Loucy (cell line): ENCODE measurements at regions not wholly inside any gene's neighbourhood (a gene's known extent, or its start where the extent isn't known, plus 50 kb on each side); places are given as distances from the start of the nearest gene placed in this dataset.

Experiments used
- H2AFZ ChIP-seq: fragments of 200-600 bp; sonication (generic); 2 replicates; pipeline ENCODE4 v1.6.0; 2016; ENCODE audit warnings: antibody characterized with exemption, mild to moderate bottlenecking, low read length, moderate library complexity
- H3F3A ChIP-seq: fragments of 200-600 bp; 2 replicates; pipeline ENCODE4 v1.6.0; 2016; ENCODE audit warnings: antibody characterized with exemption, low read depth, mild to moderate bottlenecking
- H3K27me3 ChIP-seq: fragments of 200-600 bp; sonication (generic); 2 replicates; pipeline ENCODE4 v1.6.1; 2014; ENCODE audit warnings: low read length, mild to moderate bottlenecking; ENCODE audit not compliant: insufficient read depth, poor library complexity, severe bottlenecking
- H3K36me3 ChIP-seq: fragments of 200-600 bp; sonication (generic); 2 replicates; pipeline ENCODE4 v1.6.1; 2016; ENCODE audit warnings: low read length; ENCODE audit not compliant: insufficient read depth
- H3K4me1 ChIP-seq: fragments of 200-600 bp; sonication (generic); 2 replicates; pipeline ENCODE4 v1.5.1; 2014; ENCODE audit warnings: low read length, mild to moderate bottlenecking; ENCODE audit not compliant: insufficient read depth, poor library complexity, severe bottlenecking
- H3K4me2 ChIP-seq: fragments of 200-600 bp; sonication (generic); 2 replicates; pipeline ENCODE4 v1.6.0; 2014; ENCODE audit warnings: antibody characterized with exemption, low read length, low read depth, mild to moderate bottlenecking; ENCODE audit not compliant: poor library complexity, severe bottlenecking
- H3K4me3 ChIP-seq: fragments of 200-600 bp; sonication (generic); 2 replicates; pipeline ENCODE4 v1.5.1; 2014; ENCODE audit warnings: low read length, mild to moderate bottlenecking, mixed read lengths; ENCODE audit not compliant: poor library complexity, severe bottlenecking
- H3K79me2 ChIP-seq: fragments of 200-600 bp; sonication (generic); 2 replicates; pipeline ENCODE4 v1.6.1; 2014; ENCODE audit warnings: low read length; ENCODE audit not compliant: insufficient read depth
- H3K9ac ChIP-seq: fragments of 200-600 bp; sonication (generic); 2 replicates; pipeline ENCODE4 v1.6.0; 2014; ENCODE audit warnings: mild to moderate bottlenecking, low read depth, low read length, moderate library complexity; ENCODE audit not compliant: poor library complexity, severe bottlenecking
- H3K9me2 ChIP-seq: fragments of 200-600 bp; sonication (generic); replicated peaks from 2 replicates; pipeline ENCODE4 v1.6.1; 2016; ENCODE audit warnings: low read depth, low read length, mixed read lengths
- H3K9me3 ChIP-seq: fragments of 200-600 bp; sonication (generic); 2 replicates; pipeline ENCODE4 v1.6.1; 2014; ENCODE audit warnings: mild to moderate bottlenecking, antibody characterized with exemption, low read length, low read depth; ENCODE audit not compliant: insufficient read depth
- H4K20me1 ChIP-seq: fragments of 200-600 bp; sonication (generic); 2 replicates; pipeline ENCODE4 v1.6.0; 2014; ENCODE audit warnings: antibody characterized with exemption, low read length, mild to moderate bottlenecking; ENCODE audit not compliant: insufficient read depth, poor library complexity, severe bottlenecking
- CTCF ChIP-seq: fragments of 200-600 bp; sonication (generic); conservative IDR thresholded peaks from 2 replicates; pipeline ENCODE4 v1.5.1; 2014; ENCODE audit warnings: mild to moderate bottlenecking, antibody characterized with exemption, low read length
- EZH2phosphoT487 ChIP-seq: fragments of 200-600 bp; IDR thresholded peaks from 2 replicates; pipeline ENCODE4 v1.6.1; 2018; ENCODE audit warnings: antibody characterized with exemption, mild to moderate bottlenecking, moderate library complexity, borderline replicate concordance

- H3K9me2 ChIP-seq, result no peaks in the 10 kb centered on the region
- H3K79me2 ChIP-seq, result no peaks in the 10 kb centered on the region
- no peaks in the 10 kb centered on the region for H3K9me3 ChIP-seq
- no peaks in the 10 kb centered on the region for H3K36me3 ChIP-seq
- TF ChIP-seq EZH2phosphoT487 (no peak), CTCF (no peak)
- no peaks in the 10 kb centered on the region for H3F3A ChIP-seq
- H3K27me3 ChIP-seq, result no peaks in the 10 kb centered on the region
- no peak overlapping the region for H3K9ac ChIP-seq
- no peak overlapping the region for H3K4me2 ChIP-seq
- H4K20me1 ChIP-seq, result no peaks in the 10 kb centered on the region
- no peaks in the 10 kb centered on the region for H3K4me1 ChIP-seq
- no peak overlapping the region for H2AFZ ChIP-seq
- no peak overlapping the region for H3K4me3 ChIP-seq
These were observed 72.5 kb downstream of the ACKR3 start for GRCh38 chr2:236642125-236642524.

DNA sequence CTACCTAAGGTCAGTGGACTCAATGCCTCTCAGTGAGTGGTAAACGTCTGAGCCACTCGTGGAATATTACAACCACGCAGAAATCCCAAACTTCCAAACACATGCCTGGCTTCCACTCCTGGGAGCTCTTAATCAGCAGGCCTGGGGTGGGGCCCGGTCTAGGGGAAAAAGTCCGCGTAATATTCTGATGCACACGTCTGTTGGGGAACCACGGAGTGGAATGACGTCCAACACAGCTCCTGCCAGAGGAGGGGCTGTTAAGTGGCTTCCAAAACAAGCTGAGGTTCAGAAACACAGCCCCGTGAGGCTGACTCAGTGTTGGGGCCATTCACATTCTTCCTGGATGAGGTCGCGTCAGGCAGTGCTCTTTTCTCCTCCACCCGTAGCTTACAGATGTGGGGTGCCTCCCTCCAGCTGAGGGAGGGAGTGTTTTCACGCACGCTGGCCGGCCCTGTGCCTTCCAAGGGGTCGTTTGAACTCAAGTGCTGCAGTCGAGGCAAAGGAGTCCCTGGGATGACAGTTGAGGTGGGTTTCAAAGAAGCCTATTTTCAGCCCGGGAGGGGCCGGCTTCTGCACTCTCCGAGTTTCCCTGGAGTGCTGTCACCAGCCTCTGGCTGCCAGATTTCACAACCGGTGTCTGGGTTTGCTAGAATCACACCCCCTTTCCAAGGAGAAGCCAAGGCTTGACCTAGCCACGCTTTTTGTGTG lies 73.1 kb downstream of the ACKR3 start:
- no peaks in the 10 kb centered on the region for H3K27me3 ChIP-seq
- H3K4me2 ChIP-seq, result no peak overlapping the region

DNA sequence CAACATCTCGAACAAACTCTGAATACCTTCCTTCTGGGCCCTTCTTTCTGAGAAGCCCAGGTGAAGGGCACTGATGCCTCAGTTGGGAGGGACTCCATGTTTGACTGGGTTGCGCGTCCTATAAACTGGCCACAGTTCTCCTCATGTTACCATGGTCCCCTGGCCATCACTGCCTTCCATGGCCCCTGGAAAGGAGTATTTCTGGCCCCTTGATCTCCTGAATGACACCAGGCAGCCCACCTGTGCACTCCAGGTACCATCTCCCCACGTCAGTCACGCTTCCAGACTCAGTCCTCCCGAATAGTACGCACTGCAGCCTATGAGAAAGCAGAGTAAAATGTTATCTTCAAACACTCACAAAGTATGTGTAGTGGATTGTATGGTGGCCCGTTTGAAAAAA lies 73.9 kb downstream of the ACKR3 start:
- H3K36me3 ChIP-seq, result no peaks in the 10 kb centered on the region
- H3K4me3 ChIP-seq, result no peak overlapping the region
- no peaks in the 10 kb centered on the region for H3K79me2 ChIP-seq
- no peak for TF ChIP-seq CTCF
- no peak for TF ChIP-seq EZH2phosphoT487
- no peak overlapping the region for H3K9ac ChIP-seq
- H3F3A ChIP-seq, result no peaks in the 10 kb centered on the region
- no peaks in the 10 kb centered on the region for H3K4me1 ChIP-seq
- no peak overlapping the region for H3K4me2 ChIP-seq
- no peaks in the 10 kb centered on the region for H3K9me3 ChIP-seq
- H3K9me2 ChIP-seq, result no peaks in the 10 kb centered on the region
- H2AFZ ChIP-seq, result no peak overlapping the region
- H4K20me1 ChIP-seq, result no peaks in the 10 kb centered on the region
- H3K27me3 ChIP-seq, result no peaks in the 10 kb centered on the region

More for the DNA sequence above, 73.1 kb downstream of the ACKR3 start:
- H3K79me2 ChIP-seq, result no peaks in the 10 kb centered on the region
- H3K4me3 ChIP-seq, result no peak overlapping the region
- no peak for TF ChIP-seq CTCF
- TF ChIP-seq EZH2phosphoT487, result no peak
- no peak overlapping the region for H3K9ac ChIP-seq
- no peaks in the 10 kb centered on the region for H3K9me3 ChIP-seq
- no peaks in the 10 kb centered on the region for H3K4me1 ChIP-seq
- no peaks in the 10 kb centered on the region for H4K20me1 ChIP-seq
- H3K9me2 ChIP-seq, result no peaks in the 10 kb centered on the region
- no peak overlapping the region for H2AFZ ChIP-seq
- no peaks in the 10 kb centered on the region for H3F3A ChIP-seq
- no peaks in the 10 kb centered on the region for H3K36me3 ChIP-seq
